Stimulated activated CD8-positive, alpha-beta memory T cell treated with anti-CD3 and anti-CD28 coated beads, Interleukin-7, amount 100 ng/mL, for 4 hours (primary cell): ENCODE measurements at regions not wholly inside any gene's neighbourhood (a gene's known extent, or its start where the extent isn't known, plus 50 kb on each side); places are given as distances from the start of the nearest gene placed in this dataset.
"Not testable (repeated sequence)": the region's sequence is repeated elsewhere in the genome, so short reads cannot be mapped to it uniquely, and the experiment has no call there.

Experiments
- DNase-seq, 2 donors: peaks; one replicate each; pipeline ENCODE4 v3.0.0-alpha.2; 2020; ENCODE audit warnings: low read depth in 2 of 2

DNA sequence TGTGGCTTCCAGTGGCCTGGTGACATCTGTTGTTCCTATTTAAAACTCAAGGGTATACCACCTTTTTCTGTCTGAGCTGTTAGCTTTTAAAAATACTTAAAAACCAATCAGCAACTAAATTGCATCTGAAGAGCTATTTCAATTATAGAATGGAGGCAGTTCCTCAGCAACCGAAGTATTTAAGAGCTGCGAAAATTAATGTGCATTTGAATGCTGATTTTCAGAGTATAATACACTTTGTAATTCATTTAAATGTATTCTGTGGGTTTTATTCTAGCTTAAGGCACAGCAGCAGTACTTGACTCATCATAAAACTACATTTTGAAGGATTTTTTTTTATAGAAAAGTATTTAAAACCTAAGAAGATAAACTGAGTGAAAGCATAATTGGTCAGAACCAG is 404.9 kb upstream of the PRKCQ start:
- no peak for DNase-seq

DNA sequence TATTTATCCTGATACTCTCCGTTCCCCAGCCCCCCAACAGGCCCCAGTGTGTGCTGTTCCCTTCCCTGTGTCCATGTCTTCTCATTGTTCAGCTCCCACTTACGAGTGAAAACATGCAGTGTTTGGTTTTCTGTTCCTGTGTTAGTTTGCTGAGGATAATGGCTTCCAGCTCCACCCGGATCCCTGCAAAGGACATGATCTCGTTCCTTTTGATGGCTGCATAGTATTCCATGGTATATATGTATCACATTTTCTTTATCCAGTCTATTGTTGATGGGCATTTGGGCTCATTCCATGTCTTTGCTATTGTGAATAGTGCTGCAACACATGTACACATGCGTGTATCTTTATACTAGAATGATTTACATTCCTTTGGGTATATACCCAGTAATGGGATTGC is 403.9 kb upstream of the PRKCQ start:
- DNase-seq = not testable (repeated sequence)

DNA sequence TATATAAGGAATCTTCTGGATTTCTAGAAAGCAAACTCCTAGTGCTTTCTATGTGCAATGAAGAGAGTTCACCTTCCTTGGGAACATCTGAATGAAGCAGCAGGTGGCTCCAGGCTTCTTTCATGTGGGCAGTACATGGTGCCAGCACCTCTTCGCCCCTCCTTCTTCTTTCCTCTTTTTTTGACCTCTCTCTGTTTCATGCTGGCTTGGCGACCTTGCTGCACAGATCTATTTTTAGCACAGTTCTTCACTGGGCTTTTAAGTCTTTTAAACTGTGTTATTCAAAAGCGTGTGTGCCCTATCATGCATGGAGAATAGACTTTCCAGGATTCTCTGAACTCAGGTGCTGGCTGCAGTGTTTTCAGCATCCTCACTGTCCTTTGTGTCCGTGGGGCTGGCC is 400.3 kb upstream of the PRKCQ start:
- DNase-seq = no peak

DNA sequence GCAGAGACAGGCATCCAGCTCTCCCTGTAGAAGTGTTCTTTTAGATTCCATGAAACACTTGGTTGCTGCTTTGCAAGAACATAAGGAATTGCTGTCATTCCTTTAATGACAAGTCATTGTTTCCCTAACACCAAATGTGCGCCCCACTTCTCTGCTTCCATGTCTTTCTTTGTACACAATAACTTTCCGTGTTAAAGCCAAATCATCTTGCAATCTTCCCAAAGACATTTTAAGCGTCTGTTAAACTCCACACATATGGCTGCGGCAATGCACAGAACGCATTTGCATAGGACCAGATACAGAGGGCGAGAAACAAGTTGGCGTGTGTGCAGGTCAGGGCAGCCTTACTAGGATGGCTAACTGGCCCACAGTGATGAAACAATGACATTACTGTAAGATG is 399.3 kb upstream of the PRKCQ start:
- no peak for DNase-seq

DNA sequence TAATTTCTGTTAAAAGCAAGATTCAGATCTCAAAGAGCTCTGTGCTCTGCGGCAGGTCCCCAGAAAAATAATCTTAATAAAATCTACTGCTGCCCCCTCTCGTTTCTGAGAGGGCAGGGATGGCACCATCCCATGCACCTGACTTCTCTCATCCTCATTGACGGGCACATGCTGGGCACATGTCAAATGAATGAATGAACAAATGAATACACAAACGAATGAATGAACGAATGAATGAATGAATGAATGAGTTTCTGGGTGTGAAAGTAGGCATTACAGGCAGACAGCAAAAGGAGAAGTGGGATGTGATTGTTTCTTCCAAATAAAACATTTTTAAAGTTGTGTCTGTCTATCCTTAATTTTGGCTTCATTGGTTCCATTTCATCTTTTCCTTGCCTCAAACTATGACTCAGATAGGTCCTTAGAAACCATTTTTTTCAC is 398.1 kb upstream of the PRKCQ start:
- DNase-seq = no peak

DNA sequence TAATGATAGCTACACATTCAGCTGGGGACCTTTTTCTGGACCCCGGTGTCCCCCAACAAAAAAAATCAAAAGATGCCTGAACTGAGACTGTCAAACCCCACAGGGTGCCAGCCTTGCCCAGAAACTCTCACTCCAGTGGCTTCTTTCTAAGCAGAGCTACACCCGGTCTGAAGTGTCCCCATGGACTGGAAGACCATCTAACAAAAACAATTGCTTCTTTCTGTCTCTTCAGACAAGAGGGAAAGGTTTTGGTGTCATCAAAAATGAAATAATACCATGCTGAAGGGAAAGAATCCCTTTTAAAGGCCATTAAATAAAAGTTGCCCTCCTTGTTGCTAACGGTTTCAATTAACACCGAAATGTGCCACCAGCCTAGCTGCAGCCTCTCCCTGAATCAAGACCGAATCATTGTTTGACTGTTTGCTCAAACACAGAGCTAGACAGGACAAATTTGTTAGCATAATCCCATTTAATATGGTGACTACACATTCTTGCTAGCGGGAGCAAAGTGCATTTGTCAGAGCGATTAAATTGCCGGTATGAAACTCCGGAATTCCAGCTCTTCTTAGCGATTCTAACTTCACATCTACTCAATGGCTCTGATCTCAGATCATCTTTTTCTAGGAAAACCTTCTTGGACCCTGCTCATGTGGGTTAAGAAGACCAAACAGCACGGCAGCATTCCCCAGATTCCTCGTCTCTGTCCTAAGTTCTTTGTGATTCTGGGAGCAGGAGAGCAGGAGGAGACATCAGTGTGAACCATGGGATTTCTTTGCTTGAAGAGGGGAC is 397.5 kb upstream of the PRKCQ start:
- no peak for DNase-seq

DNA sequence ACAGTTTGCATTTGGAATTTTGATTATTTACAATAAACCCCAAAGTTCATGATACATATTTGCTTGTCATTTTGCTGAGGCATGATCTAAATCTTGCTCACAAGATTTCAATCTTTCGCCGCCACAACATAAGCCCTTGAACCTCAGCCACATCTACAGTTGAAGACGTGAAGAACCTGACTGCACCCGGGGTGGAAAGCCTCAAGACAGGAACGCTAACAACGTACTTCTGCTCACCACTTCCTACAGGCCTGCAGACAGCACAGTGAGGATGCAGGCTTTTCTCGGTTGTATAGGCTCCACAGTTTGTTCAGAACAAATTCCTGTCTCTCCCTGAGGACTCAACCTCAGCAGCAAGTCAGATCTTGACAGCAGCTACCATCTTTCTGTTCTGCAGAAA is 393.8 kb upstream of the PRKCQ start:
- peak in 1 of 2 donors; percentile 4 for DNase-seq

DNA sequence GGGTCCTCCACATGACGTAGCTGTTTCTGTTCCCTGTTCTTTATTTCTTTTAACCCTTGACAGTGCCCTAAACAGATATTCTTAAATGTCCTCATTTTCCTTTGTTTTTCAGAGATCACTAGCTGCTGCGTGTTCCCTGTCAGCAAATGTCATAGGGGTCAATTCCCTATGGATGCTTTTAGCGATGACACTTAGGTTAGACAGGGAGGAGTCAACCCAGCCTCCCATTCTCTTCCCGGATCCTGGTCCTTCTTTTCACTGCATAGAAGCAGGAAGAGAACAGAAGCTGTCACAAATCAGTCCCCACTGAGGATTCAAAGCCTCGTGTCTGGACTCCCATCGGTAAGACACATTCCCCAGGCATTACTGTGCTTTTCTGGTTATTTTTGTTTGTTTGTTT is 392.1 kb upstream of the PRKCQ start:
- no peak for DNase-seq

DNA sequence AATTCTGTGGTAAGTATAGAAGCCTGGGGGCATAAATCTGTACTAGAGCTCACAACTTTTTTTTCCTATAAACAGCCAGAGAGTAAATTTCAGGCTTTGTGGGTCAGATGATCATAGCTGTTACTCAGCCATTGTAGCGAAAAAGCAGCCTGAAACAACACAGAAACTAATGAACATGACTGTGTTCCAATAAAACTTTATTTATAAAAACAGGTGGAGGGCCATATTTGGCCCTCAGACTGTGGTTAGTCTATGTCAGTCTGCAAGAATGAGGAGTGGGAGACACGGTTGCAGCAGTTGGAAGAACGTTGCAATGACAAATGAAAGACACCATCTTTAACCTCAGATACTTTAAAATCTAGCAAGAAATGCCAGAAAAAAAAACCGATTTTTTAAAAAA is 389.6 kb upstream of the PRKCQ start:
- no peak for DNase-seq

DNA sequence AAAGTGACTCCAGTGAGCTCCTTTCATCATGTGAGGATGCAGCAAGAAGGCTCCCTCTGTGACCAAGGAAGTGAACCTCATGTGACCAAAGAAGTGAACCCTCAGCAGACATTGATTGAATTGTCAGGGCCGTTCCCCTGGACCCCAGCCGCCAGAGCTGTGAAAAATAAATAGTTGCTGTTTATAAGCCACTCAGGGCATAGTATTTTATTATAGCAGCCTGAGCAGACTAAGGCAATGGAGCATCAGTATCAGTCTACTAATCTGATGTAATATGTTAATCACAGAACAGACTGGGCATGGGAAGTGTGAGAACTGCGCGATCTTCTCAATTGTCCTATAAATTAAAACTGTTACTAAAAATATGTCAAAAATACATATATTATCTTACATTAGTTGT is 384.5 kb upstream of the PRKCQ start:
- DNase-seq = no peak

DNA sequence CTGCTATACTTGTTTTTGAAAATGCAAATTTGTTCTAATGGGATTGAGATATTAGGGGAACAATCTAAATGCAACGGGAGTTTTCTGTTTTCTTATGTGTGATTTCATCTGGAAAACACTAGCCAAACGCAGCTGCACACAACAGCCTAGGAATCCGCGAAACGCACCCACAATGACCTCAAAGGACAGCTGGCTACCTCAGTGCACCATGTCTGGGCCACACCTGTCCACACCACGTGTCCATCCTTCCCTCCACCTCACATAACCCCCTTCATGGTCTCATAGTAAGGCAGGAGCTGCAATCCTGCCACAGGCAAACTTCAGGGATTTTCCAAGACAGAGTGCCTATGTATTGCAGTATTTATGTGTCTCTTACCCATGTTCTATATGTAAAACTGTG is 382.5 kb upstream of the PRKCQ start:
- DNase-seq = no peak

DNA sequence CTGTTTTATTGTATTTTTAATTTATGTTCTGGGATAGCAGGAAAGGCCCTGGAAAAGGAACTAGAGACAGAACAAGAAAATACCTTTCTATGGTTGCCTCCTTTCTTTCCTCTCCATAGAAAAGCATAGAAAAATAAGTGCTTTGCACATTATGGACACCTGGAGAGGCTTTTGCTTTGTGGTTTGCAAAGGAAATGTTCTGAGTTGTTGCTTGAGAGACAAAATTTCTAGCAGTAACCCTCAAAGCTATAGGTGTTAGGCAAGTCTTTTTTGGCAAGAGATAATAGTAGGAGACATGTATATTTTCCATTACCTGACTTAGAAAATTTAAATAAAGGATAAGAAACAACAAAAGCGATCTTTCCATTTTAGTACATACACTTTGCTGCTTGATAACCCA is 378.6 kb upstream of the PRKCQ start:
- DNase-seq = no peak

DNA sequence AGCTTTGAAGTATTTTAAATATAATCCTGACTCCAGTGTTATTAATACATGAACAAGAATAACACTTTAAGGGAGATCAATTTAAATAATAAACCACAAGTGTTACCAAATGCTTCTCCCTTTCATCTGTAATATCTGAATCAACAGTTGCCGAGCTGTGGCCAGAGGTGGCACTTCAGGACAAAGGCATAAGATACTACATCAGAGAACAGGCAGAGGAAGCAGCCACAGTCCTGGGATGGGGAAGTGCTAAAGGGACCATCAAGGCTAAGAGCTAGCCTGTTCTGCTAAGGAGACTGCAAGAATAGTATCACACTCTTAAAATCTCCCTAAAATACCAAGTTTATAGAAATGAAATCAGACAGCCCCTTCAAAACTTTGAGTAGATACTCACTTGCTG is 378.2 kb upstream of the PRKCQ start:
- DNase-seq = no peak

DNA sequence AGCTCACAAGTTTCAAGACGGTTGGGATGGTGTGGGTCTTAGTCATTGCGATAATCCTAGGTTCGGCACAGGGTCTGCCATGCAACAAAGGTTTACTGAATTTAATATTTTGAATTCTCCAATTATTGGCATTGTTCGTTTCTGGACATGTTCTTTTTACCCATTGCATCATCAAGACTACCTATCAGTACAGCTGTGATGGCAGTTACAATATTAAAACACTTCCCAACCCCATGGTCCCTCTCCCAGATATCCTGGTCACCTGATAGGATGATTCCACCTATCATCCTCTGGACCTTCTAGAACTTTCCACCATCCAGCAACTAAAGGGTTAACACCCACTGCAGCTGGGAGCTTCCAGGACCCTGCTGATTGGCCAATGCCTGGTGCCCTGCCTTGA is 377.8 kb upstream of the PRKCQ start:
- no peak for DNase-seq

DNA sequence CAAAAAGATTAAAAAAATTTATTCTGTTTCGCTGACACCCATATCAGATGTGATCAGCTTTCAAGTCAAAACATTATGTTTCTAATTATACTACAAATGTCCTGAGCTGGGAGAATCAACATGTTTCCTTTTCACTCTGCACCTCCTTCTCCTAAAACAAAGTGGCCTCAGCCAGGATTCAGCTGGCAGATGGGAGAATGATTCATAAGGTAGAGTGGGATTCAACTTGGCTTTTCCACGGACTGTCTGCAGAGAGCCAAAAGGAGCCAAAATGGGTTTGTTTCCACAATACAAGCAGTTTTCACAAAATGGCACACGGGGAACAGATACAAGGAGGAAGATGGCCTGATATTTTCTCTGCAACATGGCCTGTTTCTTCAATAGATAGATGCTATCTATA is 376.5 kb upstream of the PRKCQ start:
- no peak for DNase-seq

DNA sequence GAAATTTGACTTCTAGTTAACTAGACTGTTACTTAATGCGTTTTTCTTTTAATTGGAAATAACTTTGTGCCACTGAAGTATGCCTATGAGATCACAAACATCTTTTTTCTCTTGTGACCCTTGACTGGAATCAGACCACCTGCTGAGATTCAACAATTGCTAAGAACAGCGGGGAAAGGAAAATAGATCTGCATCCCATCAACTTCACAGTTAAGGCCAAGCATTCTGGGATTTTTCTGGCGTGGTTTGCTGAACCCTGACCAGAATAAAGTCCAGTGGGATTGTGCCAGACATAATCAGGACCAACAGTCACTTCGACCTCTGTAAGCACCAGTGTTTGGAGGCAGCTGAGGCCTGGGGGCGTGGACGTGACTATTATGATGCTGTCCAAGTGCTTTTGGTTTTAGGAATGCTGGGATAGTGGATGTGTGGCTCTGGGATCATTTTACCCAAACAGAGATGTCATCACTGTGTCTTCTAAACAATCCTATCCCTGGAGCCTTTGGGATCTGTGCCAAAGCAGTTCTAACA is 373.3 kb upstream of the PRKCQ start:
- no peak for DNase-seq

DNA sequence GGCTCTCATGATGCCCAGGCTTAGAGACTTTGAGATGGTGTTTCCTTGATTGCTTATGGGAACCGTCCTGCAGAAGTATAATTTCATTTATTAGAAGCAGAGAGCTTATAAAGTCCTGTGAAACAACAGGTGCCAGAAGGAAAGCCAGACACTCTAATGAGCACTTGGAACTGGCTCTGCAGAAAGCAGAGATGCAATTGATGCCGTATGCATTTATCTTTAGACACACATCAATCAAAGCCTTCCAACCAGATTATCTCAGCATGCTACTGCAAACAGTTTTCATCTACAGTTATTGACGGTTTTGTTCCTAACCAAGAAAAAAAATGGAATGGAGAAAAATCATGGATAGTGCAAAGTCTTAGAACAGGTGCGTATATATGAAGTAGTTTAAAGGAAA is 371.7 kb upstream of the PRKCQ start:
- no peak for DNase-seq

DNA sequence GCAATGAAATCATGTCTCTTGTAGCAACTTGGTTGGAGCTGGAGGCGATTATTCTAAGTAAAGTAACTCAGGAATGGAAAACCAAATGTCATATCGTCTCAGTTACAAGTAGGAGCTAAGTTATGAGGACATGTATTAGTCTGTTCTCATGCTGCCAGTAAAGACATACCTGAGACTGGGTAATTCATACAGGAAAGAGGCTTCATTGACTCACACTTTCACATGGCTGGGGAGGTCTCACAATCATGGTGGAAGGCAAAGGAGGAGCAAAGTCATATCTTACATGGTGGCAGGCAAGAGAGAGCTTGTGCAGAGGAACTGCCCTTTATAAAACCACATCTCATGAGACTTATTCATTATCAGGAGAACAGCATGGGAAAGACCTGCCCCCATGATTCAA is 370.1 kb upstream of the PRKCQ start:
- DNase-seq = no peak

DNA sequence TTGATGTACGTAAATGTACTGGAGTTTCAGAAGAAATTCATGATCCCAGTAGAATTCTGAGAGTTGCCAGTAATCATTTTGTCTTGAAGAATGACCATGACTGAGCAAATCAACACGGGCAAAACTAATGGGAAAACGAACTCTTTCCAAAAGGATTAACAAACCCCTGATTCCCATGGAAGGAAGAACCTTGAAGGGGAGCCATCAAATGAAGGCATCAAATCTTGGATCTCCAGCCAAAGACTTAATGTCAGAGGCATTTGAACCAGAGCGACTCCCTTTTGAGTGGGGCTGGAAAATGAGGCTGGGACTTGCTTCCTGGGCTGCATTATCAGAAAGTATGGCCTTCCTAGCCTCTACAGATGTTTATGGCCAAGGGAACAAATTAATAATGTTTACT is 364.4 kb upstream of the PRKCQ start:
- DNase-seq = no peak

DNA sequence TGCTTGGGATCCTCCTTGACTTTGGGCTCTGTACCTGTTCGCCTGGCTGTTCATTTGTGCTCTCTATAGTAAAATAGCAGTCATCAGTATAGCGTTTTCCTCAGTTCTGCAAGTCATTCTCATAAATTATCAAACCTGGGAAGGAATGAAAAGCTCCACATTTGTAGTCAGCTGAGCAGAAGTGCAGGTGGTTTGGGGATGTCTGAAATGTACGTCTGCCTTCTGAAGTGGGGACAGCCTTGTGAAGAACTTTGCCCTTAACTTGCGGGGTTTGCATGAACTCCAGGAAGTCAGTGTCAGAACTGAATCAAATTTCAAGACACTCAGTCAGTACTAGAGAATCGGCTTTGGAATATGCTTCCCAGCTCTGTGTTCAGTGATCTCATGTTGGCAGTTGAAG is 358.3 kb upstream of the PRKCQ start:
- no peak for DNase-seq

DNA sequence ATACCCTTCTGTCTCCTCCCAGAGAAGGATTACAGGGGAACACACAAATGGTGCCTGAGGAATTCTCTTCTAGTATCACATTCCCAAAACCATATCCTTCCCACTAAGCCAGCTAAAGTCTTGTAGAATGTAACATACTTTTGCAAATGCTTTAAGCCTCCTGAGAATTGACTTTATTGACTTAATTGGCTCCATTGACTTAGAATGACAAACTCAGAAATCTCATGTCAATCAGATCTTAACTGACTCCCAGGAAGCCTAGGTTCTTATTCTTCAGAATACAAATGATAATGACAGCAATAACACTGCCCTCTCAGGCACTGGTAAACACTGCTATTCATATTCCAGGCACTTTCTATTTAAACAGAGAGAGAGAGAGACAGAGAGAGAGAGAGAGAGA is 356.9 kb upstream of the PRKCQ start:
- no peak for DNase-seq

DNA sequence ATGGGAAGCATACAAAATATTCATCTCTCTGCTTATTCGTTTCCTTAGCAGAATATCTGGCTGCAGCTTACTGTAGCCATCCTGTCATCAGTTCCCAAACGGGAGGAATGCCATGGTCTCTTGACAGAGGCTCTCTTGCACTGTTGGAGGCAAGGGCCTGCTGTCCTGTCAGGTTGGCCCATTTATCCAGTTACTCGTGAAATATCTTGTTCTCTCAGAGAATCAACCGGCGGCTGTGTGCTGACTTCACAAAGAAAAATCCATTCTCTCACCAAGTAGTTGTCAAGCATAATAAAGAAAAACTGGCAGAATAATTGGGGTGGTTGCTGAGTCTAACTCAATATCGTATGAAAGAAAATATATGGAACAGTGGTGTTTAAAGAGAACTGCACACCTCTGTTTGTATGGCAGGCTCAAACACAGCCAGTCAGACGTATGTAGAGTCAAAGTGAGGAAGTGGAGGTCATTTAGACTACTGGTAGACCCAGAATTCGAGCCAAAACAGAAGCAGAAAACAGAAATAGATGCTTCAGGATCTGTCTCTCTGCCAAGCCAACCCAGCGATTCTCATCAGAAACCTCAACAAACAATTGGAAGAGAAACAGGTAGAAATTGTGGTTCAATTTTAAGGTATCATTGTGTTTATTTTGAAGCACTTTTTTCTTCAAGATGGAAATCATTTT is 349.2 kb upstream of the PRKCQ start:
- DNase-seq = no peak

DNA sequence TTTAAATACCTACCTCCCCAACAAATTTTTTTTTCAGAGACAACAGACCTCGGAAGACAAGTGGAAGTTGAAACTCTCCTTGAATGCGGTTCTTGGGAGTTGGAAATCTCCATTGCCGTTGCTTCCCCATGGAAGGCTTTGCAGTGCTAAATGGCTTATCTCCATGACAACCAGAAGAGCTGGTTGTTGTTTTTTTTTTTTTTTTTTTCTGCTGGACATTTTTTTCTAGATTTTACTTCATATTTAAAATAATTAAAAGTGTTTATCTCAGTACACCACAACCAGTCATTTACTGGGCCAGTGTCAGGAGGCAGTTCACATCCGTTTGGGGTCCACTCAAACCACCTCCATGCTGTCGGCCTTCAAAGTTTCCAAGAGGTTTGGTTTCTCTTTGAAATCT is 348.5 kb upstream of the PRKCQ start:
- DNase-seq = peak; percentile 10 to 12
